HepG2 (cell line): ENCODE measurements at regions not wholly inside any gene's neighbourhood (a gene's known extent, or its start where the extent isn't known, plus 50 kb on each side); places are given as distances from the start of the nearest gene placed in this dataset.

Source experiments
- ATAC-seq: fragments of 200-7000 bp; cut with Tn5 transposase; 3 replicates; pipeline ENCODE4 v1.9.1; 2020; ENCODE audit warnings: mild to moderate bottlenecking, moderate library complexity
- BruUV-seq: library from RNA; stranded (reverse); fragments of 400-500 nt; replicated peaks from 2 replicates; lab custom pipeline; 2021; lab: Mats Ljungman, UMichigan
- CTCF ChIA-PET: fragments of 300-600 bp; formaldehyde crosslinking; extraction: SDS; loops from one replicate; lab custom pipeline; 2021; ENCODE audit warnings: low total read pairs, inconsistent platforms, low intra/inter-chr PET ratio; lab: Yijun Ruan, JAX
- POLR2A ChIA-PET: fragments of 350-600 bp; sonication (Branson Sonifier 250); formaldehyde crosslinking; loops from one replicate; lab custom pipeline; 2020; ENCODE audit warnings: antibody characterized with exemption, inconsistent platforms; lab: Yijun Ruan, JAX
- DNase-seq: peaks from one replicate; pipeline ENCODE4 v3.0.0-alpha.2; 2015; ENCODE audit warnings: low spot score
- FAIRE-seq: peaks from 3 replicates; lab custom pipeline; 2011; peaks lifted over from hg19 to GRCh38; lab: Jason Lieb, UNC
- H2AFZ ChIP-seq: one replicate; pipeline ENCODE4 v1.6.1; 2011; ENCODE audit warnings: low read length, inconsistent platforms
- H3K27ac ChIP-seq: fragments of 300-600 bp; 3 replicates; pipeline ENCODE4 v1.8.0; 2011; ENCODE audit warnings: mixed run types, mild to moderate bottlenecking, mixed read lengths, low read length, inconsistent platforms; ENCODE audit not compliant: insufficient read depth; ENCODE audit errors: extremely low read length
- H3K27me3 ChIP-seq, 2 experiments: fragments of 200-600 bp in 1 of 2; 2 replicates in 1 of 2; 3 replicates in 1 of 2; pipeline versions ENCODE4 v1.6.0 to v1.8.0; 2011; ENCODE audit warnings: low read length in 2 of 2, mild to moderate bottlenecking in 2 of 2, moderate library complexity in 2 of 2, inconsistent platforms in 1 of 2; ENCODE audit not compliant: insufficient read depth in 2 of 2, control insufficient read depth in 1 of 2
- H3K36me3 ChIP-seq, 2 experiments: fragments of 200-600 bp in 1 of 2; replicated peaks in 1 of 2; 2 replicates in 1 of 2; 3 replicates in 1 of 2; pipeline versions ENCODE4 v1.5.1 to v1.8.0; 2011; ENCODE audit warnings: low read length in 2 of 2, inconsistent platforms in 1 of 2; ENCODE audit not compliant: insufficient read depth in 2 of 2, control insufficient read depth in 1 of 2
- H3K4me1 ChIP-seq: 2 replicates; pipeline ENCODE4 v1.5.1; 2012; ENCODE audit warnings: low read length, inconsistent platforms; ENCODE audit not compliant: insufficient read depth
- H3K4me2 ChIP-seq: 2 replicates; pipeline ENCODE4 v1.6.0; 2011; ENCODE audit warnings: low read depth, low read length, inconsistent platforms
- H3K4me3 ChIP-seq, 3 experiments: fragments of 200-600 bp in 1 of 3; sonication (generic), shearing (Covaris generic) in 1 of 3; replicated peaks in 1 of 3; 2 replicates each; pipeline ENCODE4 v1.5.1; 2011 to 2016; ENCODE audit warnings: low read length in 3 of 3, inconsistent platforms in 2 of 3, low read depth in 2 of 3, mild to moderate bottlenecking in 2 of 3, control low read depth in 1 of 3, mixed read lengths in 1 of 3; ENCODE audit not compliant: insufficient read depth in 1 of 3
- H3K79me2 ChIP-seq: one replicate; pipeline ENCODE4 v1.6.1; 2011; ENCODE audit warnings: low read length, inconsistent platforms; ENCODE audit not compliant: insufficient read depth
- H3K9ac ChIP-seq: 2 replicates; pipeline ENCODE4 v1.6.0; 2011; ENCODE audit warnings: mild to moderate bottlenecking, low read depth, low read length, inconsistent platforms; ENCODE audit not compliant: insufficient read depth
- H3K9me3 ChIP-seq: 2 replicates; pipeline ENCODE4 v1.5.1; 2012; ENCODE audit warnings: mild to moderate bottlenecking, low read length
- H4K20me1 ChIP-seq: 2 replicates; pipeline ENCODE4 v1.6.0; 2011; ENCODE audit warnings: inconsistent platforms, mild to moderate bottlenecking, low read length, moderate library complexity; ENCODE audit not compliant: insufficient read depth
- IRF2 ChIP-seq: IDR thresholded peaks from 2 replicates; pipeline ENCODE4 v1.6.1; 2018; ENCODE audit warnings: missing genetic modification reagents, missing compliant biosample characterization
- MAF1 ChIP-seq: sonication (generic); formaldehyde crosslinking; IDR thresholded peaks from 2 replicates; pipeline ENCODE4 v1.5.0; 2020; ENCODE audit warnings: missing genetic modification reagents, borderline replicate concordance
- SATB2 ChIP-seq: sonication (generic); formaldehyde crosslinking; IDR thresholded peaks from 2 replicates; pipeline ENCODE4 v1.5.0; 2020; ENCODE audit warnings: missing genetic modification reagents
- SMC3 ChIP-seq: IDR thresholded peaks from 2 replicates; pipeline ENCODE4 v1.6.1; 2011; ENCODE audit warnings: low read length, improper control_type of control experiment
- TFDP1 ChIP-seq: IDR thresholded peaks from 2 replicates; pipeline ENCODE4 v1.6.1; 2016; ENCODE audit warnings: missing compliant biosample characterization, missing genetic modification reagents, borderline replicate concordance
- ZNF337 ChIP-seq: sonication (generic); formaldehyde crosslinking; IDR thresholded peaks from 2 replicates; pipeline ENCODE4 v1.5.1; 2020; ENCODE audit warnings: missing genetic modification reagents, low read depth, mild to moderate bottlenecking, borderline replicate concordance
- ZNF382 ChIP-seq: sonication (generic); formaldehyde crosslinking; IDR thresholded peaks from 2 replicates; pipeline ENCODE4 v1.5.0; 2020; ENCODE audit warnings: missing genetic modification reagents, mild to moderate bottlenecking, borderline replicate concordance
- ZNF724P ChIP-seq: sonication (generic); formaldehyde crosslinking; IDR thresholded peaks from 2 replicates; pipeline ENCODE4 v1.8.0; 2022; ENCODE audit warnings: missing genetic modification reagents, borderline replicate concordance
- WGBS: methylation state at CpG from one replicate; pipeline ENCODE4 v1.1.6; 2017; ENCODE audit warnings: low lambda C conversion rate; 5-methylcytosine and 5-hydroxymethylcytosine counted together
- in situ Hi-C: cut with HindIII; loops from 2 replicates; pipeline ENCODE4 v1.10.0; 2017; ENCODE audit warnings: low pct_unique_long_range_greater_than_20kb; ENCODE audit not compliant: extremely low pct_ligation_motif_present
- intact Hi-C: fragments of 100-400 bp; cut with micrococcal nuclease; formaldehyde crosslinking; loops from one replicate; pipeline ENCODE4 v1.10.0; 2022; ENCODE audit not compliant: unreplicated experiment

- FAIRE-seq (no peak), ATAC-seq (no peak), DNase-seq (no peak)
- intact Hi-C loops, result no loop called here
- POLR2A ChIA-PET, result no interaction called here
- CTCF ChIA-PET, result no interaction called here
- H4K20me1 ChIP-seq, result no peaks in the 10 kb centered on the region
- H3K9me3 ChIP-seq, result no peaks in the 10 kb centered on the region
- in situ Hi-C loops, result no loop called here
- no peaks in the 10 kb centered on the region for H3K4me1 ChIP-seq
- BruUV-seq, result no TSS peak
- H3K36me3 ChIP-seq, result no peaks in the 10 kb centered on the region
- no peak overlapping the region for H3K9ac ChIP-seq
- no peak overlapping the region for H3K4me2 ChIP-seq
- peaks cover 5 to 42% of the 10 kb centered on the region in 2 experiments for H3K27me3 ChIP-seq
- H3K27ac ChIP-seq, result no peak overlapping the region
- H2AFZ ChIP-seq, result no peak overlapping the region
- WGBS, result 27% methylated on average over 6 of the region's 8 CpGs
- no peaks in the 10 kb centered on the region for H3K79me2 ChIP-seq
- no peak for TF ChIP-seq ZNF724P
- TF ChIP-seq TFDP1, result no peak
- no peak for TF ChIP-seq SATB2
- no peak for TF ChIP-seq IRF2 (CRISPR knock-in tag)
- TF ChIP-seq ZNF382, result no peak
- no peak for TF ChIP-seq ZNF337 (CRISPR knock-in tag)
- TF ChIP-seq MAF1 (CRISPR knock-in tag), result no peak
- TF ChIP-seq SMC3, result no peak
- H3K4me3 ChIP-seq, result no peak overlapping the region
Observed at GRCh38 chr22:45061332-45061731, 51.5 kb upstream of the PHF21B start.
